Ascending aorta (tissue), 2 donors: ENCODE measurements at regions not wholly inside any gene's neighbourhood (a gene's known extent, or its start where the extent isn't known, plus 50 kb on each side); places are given as distances from the start of the nearest gene placed in this dataset.

Experiments used
- DNase-seq, 2 donors: peaks; one replicate each; pipeline ENCODE4 v3.0.0-alpha.2; 2019; ENCODE audit warnings: low spot score in 2 of 2
- H3K27ac ChIP-seq, 2 donors: fragments of 200-600 bp; sonication (generic); one replicate each; pipeline ENCODE4 v1.5.1; 2016 to 2017; ENCODE audit warnings: mild to moderate bottlenecking in 1 of 2
- H3K27me3 ChIP-seq: fragments of 200-600 bp; sonication (generic); one replicate; pipeline ENCODE4 v1.5.1; 2017
- H3K36me3 ChIP-seq, 2 donors: fragments of 200-600 bp; sonication (generic); one replicate each; pipeline ENCODE4 v1.5.1; 2016
- H3K4me1 ChIP-seq, 2 donors: fragments of 200-600 bp; sonication (generic); one replicate each; pipeline ENCODE4 v1.5.1; 2016 to 2017; ENCODE audit warnings: mild to moderate bottlenecking in 1 of 2
- H3K4me3 ChIP-seq, 2 donors: fragments of 200-600 bp; sonication (generic); one replicate each; pipeline ENCODE4 v1.5.1; 2016 to 2017; ENCODE audit warnings: mild to moderate bottlenecking in 1 of 2
- H3K9me3 ChIP-seq, 2 donors: fragments of 200-600 bp; sonication (generic); one replicate each; pipeline ENCODE4 v1.5.1; 2016
- CTCF ChIP-seq, 3 experiments: fragments of 200-600 bp in 2 of 3; fragments of 450-650 bp in 1 of 3; sonication (generic) in 2 of 3; IDR thresholded peaks; one replicate each; pipeline ENCODE4 v1.5.1; 2016 to 2019; ENCODE audit warnings: antibody characterized with exemption in 3 of 3, mild to moderate bottlenecking in 1 of 3, moderate library complexity in 1 of 3
- intact Hi-C: fragments of 100-400 bp; cut with DNase I; formaldehyde crosslinking; loops from one replicate; pipeline ENCODE4 v1.15.1; 2023

- DNase-seq: no peak
- no peak for TF ChIP-seq CTCF (IDR thresholded peaks at IDR 0.05)
- Histone ChIP-seq H3K9me3 (no peaks in the 10 kb centered on the region), H3K27ac (no peak overlapping the region), H3K27me3 (no peaks in the 10 kb centered on the region), H3K36me3 (no peaks in the 10 kb centered on the region), H3K4me1 (no peaks in the 10 kb centered on the region), H3K4me3 (no peak overlapping the region)
- intact Hi-C loops: no loop called here
Measured at GRCh38 chr9:100690438-100690837, 112.6 kb downstream of the CAVIN4 start.

DNA sequence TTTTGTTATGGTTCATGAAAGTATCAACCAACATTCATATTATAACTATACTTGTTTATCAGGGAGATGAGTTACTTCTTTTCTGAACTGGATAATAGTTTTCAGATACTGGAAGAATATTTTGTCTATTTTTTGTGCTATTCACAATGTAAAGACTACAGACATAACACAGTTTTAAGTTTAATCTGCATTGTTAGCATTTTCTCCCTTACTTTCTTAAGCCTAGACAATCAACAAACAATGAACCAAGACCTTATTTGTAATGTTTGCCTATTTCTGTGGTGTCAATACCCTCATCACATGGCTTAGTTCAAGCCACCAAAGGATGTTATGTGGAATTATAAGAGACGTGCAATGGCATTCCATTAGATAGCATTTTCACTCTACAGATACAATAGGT is 119.5 kb downstream of the CAVIN4 start:
- H3K36me3 ChIP-seq: no peaks in the 10 kb centered on the region
- DNase-seq: no peak
- H3K9me3 ChIP-seq: no peaks in the 10 kb centered on the region
- no peaks in the 10 kb centered on the region for H3K4me1 ChIP-seq
- no peak overlapping the region for H3K27ac ChIP-seq
- TF ChIP-seq CTCF (IDR thresholded peaks at IDR 0.05): no peak
- no peaks in the 10 kb centered on the region for H3K27me3 ChIP-seq
- intact Hi-C loops: no loop called here
- no peak overlapping the region for H3K4me3 ChIP-seq

GRCh38 chr9:100698945-100699344 is 121.1 kb downstream of the CAVIN4 start:
- Histone ChIP-seq H3K27ac (no peak overlapping the region), H3K4me3 (no peak overlapping the region), H3K9me3 (no peaks in the 10 kb centered on the region), H3K36me3 (no peaks in the 10 kb centered on the region), H3K27me3 (no peaks in the 10 kb centered on the region), H3K4me1 (no peaks in the 10 kb centered on the region)
- no peak for DNase-seq
- intact Hi-C loops: no loop called here
- no peak for TF ChIP-seq CTCF (IDR thresholded peaks at IDR 0.05)

DNA sequence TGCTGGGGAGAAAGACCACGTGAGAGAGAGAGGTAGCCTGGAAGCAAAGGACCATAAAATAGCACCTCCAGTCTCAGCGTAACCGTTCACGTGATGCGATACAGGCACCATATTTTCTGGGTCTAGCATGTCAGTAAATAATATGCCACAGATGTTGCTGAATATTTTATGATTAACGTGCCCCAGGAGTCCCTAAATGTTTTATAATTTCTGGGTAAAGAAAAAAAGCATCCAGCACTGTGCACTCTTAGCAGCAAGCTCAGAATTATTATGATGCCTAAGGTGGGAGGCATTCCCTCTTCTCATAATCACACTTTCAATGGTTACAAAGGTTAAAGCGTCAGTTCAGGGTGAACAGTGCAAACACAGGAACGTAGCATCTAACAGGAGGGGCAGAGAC is 121.8 kb downstream of the CAVIN4 start:
- no peak overlapping the region for H3K4me3 ChIP-seq
- no peaks in the 10 kb centered on the region for H3K27me3 ChIP-seq
- intact Hi-C loops: no loop called here
- no peaks in the 10 kb centered on the region for H3K9me3 ChIP-seq
- H3K27ac ChIP-seq: no peak overlapping the region
- H3K36me3 ChIP-seq: no peaks in the 10 kb centered on the region
- no peaks in the 10 kb centered on the region for H3K4me1 ChIP-seq
- no peak for TF ChIP-seq CTCF (IDR thresholded peaks at IDR 0.05)
- no peak for DNase-seq

- DNase-seq: no peak
- H3K36me3 ChIP-seq: no peaks in the 10 kb centered on the region
- no peaks in the 10 kb centered on the region for H3K9me3 ChIP-seq
- TF ChIP-seq CTCF (IDR thresholded peaks at IDR 0.05): no peak
- no peak overlapping the region for H3K27ac ChIP-seq
- no peaks in the 10 kb centered on the region for H3K4me1 ChIP-seq
- H3K4me3 ChIP-seq: no peak overlapping the region
- intact Hi-C loops: no loop called here
- no peaks in the 10 kb centered on the region for H3K27me3 ChIP-seq
Measured at GRCh38 chr9:100700689-100701318, 122.9 kb downstream of the CAVIN4 start.
